Large intestine (tissue), 3 donors: ENCODE measurements at regions not wholly inside any gene's neighbourhood (a gene's known extent, or its start where the extent isn't known, plus 50 kb on each side); places are given as distances from the start of the nearest gene placed in this dataset.
"Not testable (repeated sequence)": the region's sequence is repeated elsewhere in the genome, so short reads cannot be mapped to it uniquely, and the experiment has no call there.

ENCODE experiments used
- DNase-seq, 2 donors: peaks; one replicate each; pipeline versions ENCODE4 v3.0.0 to v3.0.0-alpha.2; 2013
- H3K27ac ChIP-seq: one replicate; pipeline ENCODE4 v1.5.1; 2013; ENCODE audit warnings: low read length
- H3K27me3 ChIP-seq: 2 replicates; pipeline ENCODE4 v1.6.1; 2013; ENCODE audit warnings: low read length; ENCODE audit not compliant: control insufficient read depth, insufficient read depth
- H3K36me3 ChIP-seq: 2 replicates; pipeline ENCODE4 v1.6.1; 2013; ENCODE audit warnings: low read length; ENCODE audit not compliant: control insufficient read depth, insufficient read depth
- H3K4me1 ChIP-seq: one replicate; pipeline ENCODE4 v1.6.1; 2013; ENCODE audit warnings: low read length; ENCODE audit not compliant: control insufficient read depth, insufficient read depth
- H3K4me3 ChIP-seq: one replicate; pipeline ENCODE4 v1.5.1; 2013; ENCODE audit warnings: low read length
- H3K9me3 ChIP-seq: one replicate; pipeline ENCODE4 v1.6.1; 2013; ENCODE audit warnings: mild to moderate bottlenecking, low read depth, low read length, moderate library complexity; ENCODE audit not compliant: control insufficient read depth
- WGBS: methylation state at CpG from one replicate; pipeline ENCODE4 v1.1.5; 2013; ENCODE audit warnings: low lambda C conversion rate; ENCODE audit not compliant: insufficient coverage; 5-methylcytosine and 5-hydroxymethylcytosine counted together

DNA sequence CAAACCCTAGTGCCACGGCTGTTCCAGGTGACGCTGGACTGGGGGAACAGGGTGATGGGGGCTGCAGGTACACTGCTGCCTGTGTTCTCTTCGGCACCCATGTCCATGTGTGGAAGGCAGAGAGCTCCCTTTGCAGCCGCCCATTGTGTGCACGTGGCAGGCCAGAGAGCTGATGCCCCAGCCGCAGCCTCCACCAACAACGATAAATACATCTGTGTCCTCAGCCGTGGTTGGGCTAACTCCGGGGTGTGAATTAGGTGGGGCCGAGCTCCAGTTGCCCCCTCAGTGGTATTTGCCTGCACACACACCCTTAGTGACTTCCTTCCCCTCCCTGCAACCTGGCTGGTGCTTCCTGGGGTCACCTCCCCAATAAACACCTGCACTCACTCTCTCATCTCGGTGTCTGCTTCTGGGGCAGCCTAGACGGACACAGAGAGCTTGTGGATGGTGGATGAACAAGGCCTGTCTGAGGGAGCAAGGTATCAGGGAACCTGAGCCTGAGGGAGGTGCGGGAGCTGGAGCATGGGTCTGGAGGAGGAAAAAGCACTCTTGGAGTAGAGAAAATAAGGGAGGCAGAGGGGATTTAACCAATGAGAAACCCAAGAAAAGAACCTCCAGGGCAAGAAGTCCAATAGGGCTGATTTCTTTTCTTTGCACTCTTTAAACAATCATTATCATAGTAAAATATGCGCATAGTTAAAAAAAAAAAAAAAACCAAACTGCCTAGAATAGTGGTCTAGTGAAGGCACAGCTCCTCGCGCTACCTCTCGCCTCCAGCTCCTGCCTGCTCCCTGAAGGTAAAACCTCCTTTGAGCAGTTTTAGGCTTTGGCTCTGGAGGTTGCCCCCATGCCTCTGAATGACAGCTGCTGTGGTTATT, 112.6 kb downstream of the ZNF664 start:
- no peak for DNase-seq
- H3K4me1 ChIP-seq: no peaks in the 10 kb centered on the region
- WGBS: 80% methylated on average over 1 of the region's 17 CpGs

DNA sequence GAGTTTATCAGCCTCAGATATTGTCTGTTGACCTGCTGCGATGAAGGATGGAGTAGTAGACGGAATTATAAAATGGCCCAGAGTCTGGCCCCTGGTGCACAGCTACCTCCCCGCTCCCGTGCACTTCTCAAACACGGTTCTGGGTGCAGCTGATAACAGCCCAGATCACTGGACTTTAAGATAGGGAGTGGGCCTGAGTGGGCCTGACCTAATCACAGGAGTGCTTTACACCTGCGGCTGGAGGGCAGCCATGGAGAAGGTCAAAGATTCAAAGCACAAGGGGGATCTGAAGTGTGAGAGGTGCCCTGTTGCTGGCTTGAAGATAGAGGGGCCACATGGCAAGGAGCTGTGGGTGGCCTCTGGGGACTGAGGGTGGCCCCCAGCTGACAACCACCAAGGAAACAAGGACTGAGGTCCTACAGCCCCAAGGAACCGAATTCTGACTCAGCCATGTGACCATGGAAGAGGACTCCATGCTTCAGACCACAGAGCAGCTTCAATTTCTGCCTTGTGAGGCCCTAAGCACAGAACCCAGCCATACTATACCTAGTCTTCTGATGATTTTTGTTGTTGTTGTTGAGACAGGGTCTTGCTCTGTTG, 113.4 kb downstream of the ZNF664 start:
- Histone ChIP-seq H3K4me1 (no peaks in the 10 kb centered on the region), H3K4me3 (no peak overlapping the region), H3K9me3 (no peaks in the 10 kb centered on the region), H3K27ac (no peak overlapping the region), H3K36me3 (no peaks in the 10 kb centered on the region), H3K27me3 (no peaks in the 10 kb centered on the region)
- DNase-seq: no peak
- no CpG with 5 or more reads among the region's 7 CpGs for WGBS

More for the DNA sequence above, 112.6 kb downstream of the ZNF664 start:
- H3K4me3 ChIP-seq: no peak overlapping the region
- no peaks in the 10 kb centered on the region for H3K36me3 ChIP-seq
- no peak overlapping the region for H3K27ac ChIP-seq
- H3K9me3 ChIP-seq: no peaks in the 10 kb centered on the region
- H3K27me3 ChIP-seq: no peaks in the 10 kb centered on the region

DNA sequence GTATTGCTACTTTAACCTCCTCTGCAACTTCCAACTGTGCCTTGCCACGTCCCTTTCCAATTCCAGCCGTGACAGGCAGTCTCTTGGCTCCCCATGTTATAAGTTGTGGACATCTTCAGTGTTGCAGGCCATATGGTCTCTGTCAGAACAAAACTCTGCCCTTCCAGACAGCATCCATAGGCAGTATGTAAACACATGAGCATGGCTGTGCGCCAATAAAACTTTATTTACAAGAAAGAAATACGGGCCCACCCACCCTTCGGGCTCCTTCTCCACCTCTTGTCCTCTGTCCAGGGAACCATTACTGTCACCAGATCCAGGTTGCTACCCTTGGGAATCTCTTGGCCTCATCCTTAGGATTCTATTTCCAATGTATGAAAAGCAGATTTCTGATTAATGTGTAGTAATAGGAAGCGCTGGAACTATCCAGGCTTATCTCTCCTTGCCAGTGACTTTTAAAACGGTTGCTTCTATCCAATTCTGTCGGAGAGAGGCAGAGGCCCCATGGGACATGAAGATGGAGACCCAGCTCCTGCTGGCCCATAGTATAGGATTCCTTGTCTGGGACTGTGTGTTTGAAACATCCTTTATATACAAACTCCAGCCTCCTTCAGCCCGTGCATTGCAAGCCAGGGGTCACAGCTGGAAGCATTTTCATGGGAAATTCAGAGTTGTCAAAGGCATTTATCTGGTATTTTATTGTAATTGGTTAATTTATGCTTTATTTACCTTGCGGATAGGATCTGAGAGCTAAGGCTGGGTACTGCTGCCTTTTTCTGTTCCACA, 114.4 kb downstream of the ZNF664 start:
- no peaks in the 10 kb centered on the region for H3K36me3 ChIP-seq
- H3K9me3 ChIP-seq: no peaks in the 10 kb centered on the region
- H3K27ac ChIP-seq: no peak overlapping the region
- DNase-seq: peak; percentile 18 to 26
- H3K27me3 ChIP-seq: no peaks in the 10 kb centered on the region
- WGBS: 80% methylated on average over 1 of the region's 10 CpGs
- H3K4me1 ChIP-seq: no peaks in the 10 kb centered on the region
- no peak overlapping the region for H3K4me3 ChIP-seq

DNA sequence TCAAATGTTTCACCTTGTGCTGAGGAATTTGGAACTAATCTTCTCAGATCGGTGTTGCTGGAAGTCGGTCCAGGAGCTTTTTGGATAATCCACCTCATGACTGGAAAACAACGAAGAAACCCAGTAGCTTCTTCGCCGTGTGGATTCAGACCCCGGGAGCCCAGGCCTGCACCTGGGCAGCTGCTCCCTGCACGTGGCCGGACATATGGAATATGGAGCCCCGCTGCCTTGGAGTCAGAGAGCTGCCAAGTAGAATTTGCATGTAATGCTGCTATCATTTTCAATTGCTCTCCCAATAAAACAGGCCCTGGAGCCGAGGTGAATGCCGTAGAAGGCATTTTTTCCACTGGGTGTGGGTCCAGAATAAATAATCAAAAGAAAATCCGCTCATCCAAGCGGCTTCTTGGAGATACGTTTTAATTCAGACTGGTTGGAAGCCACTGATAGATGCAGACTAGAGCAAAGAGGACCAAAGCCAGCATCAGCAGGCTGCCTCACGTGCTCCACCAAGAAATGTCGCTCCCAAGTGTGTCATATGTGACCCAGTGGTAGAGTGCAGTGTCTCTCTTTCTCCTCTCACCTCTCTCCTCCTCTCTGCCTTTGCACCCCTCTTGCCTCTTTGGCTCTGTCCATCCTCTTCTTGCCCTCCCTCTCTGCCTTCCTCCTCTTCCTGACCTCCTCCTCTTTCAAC, 115.3 kb downstream of the ZNF664 start:
- Histone ChIP-seq H3K27ac (no peak overlapping the region), H3K4me1 (no peaks in the 10 kb centered on the region), H3K36me3 (no peaks in the 10 kb centered on the region), H3K4me3 (no peak overlapping the region), H3K27me3 (no peaks in the 10 kb centered on the region), H3K9me3 (no peaks in the 10 kb centered on the region)
- no CpG with 5 or more reads among the region's 16 CpGs for WGBS
- no peak for DNase-seq

DNA sequence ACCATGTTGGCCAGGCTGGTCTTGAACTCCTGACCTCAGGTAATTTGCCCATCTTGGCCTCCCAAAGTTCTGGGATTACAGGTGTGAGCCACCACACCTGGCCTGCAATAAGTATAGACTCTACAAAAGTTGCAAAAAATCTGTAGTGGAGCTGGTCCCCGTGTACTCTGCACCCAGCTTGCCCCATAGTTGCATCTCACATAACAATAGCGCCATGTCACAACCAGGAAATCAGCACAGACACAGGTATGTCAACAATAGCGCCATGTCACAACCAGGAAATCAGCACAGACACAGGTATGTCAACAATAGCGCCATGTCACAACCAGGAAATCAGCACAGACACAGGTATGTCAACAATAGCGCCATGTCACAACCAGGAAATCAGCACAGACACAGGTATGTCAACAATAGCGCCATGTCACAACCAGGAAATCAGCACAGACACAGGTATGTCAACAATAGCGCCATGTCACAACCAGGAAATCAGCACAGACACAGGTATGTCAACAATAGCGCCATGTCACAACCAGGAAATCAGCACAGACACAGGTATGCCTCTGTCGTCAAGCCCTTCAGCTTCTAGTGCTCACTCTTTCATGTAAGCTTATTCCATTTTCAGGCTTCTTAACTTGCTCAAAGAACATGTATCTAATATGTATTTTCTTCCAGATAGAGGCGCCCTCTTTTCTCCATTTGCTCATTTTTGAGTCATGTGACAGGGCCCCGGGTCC, 116.3 kb downstream of the ZNF664 start:
- H3K36me3 ChIP-seq, H3K9me3 ChIP-seq, H3K27ac ChIP-seq, H3K4me1 ChIP-seq, DNase-seq, H3K4me3 ChIP-seq, H3K27me3 ChIP-seq: not testable (repeated sequence)
- WGBS: no CpG with 5 or more reads among the region's 11 CpGs

DNA sequence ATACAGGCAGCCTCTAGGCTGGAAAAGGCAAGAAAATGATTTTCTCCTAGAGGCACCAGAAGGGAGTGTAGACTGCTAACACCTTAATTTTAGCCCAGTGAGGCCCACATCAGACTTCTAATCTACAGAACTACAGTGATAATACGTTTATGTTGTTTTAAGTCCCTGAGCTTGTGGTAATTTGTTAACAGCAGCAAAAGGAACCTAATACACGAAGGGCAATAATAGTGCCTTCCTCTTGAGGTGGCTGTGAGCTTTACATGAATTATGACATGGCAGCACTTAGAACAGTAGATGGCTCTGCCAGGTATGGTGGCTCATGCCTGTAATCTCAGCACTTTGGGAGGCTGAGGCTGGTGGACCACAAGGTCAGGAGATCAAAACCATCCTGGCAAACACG, 118.8 kb downstream of the ZNF664 start:
- WGBS: no CpG with 5 or more reads among the region's 3 CpGs
- Histone ChIP-seq H3K4me3 (no peak overlapping the region), H3K27ac (no peak overlapping the region), H3K9me3 (no peaks in the 10 kb centered on the region), H3K4me1 (no peaks in the 10 kb centered on the region), H3K27me3 (no peaks in the 10 kb centered on the region), H3K36me3 (no peaks in the 10 kb centered on the region)
- DNase-seq: no peak

DNA sequence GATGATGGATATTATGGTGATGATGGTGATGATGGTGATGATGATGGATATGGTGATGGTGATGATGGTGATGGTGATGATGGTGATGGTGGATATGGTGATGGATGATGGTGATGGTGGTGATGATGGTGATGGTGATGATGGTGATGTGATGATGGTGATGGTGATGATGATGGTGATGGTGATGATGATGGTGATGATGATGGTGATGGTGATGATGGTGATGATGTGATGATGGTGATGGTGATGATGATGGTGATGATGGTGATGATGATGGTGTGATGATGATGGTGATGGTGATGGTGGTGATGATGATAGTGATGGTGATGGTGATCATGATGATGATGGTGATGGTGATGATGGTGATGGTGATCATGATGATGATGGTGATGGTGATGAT, 119.5 kb downstream of the ZNF664 start:
- not testable (repeated sequence) for H3K27ac ChIP-seq, H3K36me3 ChIP-seq, H3K27me3 ChIP-seq, H3K4me1 ChIP-seq, DNase-seq, H3K9me3 ChIP-seq, H3K4me3 ChIP-seq

DNA sequence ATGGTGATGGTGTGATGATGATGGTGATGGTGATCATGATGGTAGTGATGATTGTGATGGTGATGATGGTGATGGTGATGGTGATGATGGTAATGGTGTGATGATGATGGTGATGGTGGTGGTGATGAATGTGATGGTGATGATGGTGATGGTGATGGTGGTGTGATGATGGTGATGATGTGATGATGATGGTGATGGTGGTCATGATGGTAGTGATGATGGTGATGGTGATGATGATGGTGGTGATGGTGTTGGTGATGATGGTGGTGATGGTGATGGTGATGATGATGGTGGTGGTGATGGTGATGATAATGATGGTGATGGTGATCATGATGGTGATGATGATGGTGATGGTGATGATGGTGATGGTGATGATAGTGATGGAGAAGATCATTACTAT, 120.3 kb downstream of the ZNF664 start:
- no peak overlapping the region for H3K4me3 ChIP-seq
- no peaks in the 10 kb centered on the region for H3K4me1 ChIP-seq
- no peaks in the 10 kb centered on the region for H3K27me3 ChIP-seq
- no peak overlapping the region for H3K27ac ChIP-seq
- no peaks in the 10 kb centered on the region for H3K36me3 ChIP-seq
- DNase-seq: no peak
- no peaks in the 10 kb centered on the region for H3K9me3 ChIP-seq

DNA sequence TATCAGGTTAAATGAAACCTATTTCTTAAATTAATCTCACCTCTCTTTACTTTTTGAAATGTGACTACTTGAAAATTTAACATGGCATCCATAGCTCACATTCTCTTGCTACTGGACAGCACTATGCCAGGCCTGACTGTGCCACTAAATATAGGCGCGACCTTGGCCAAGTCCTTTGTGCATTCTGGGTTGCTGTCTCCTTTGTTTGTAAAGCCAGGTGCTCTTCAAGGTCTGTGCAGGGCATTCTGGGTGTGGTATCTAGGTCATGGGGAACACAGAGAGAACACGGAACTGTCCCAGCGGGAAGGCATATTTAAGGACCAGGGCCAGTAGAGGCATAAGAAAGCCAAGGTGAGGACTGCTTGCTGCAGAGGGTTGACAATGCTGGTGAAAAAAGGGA, 121.2 kb downstream of the ZNF664 start:
- H3K9me3 ChIP-seq: no peaks in the 10 kb centered on the region
- no peaks in the 10 kb centered on the region for H3K4me1 ChIP-seq
- no peak for DNase-seq
- no peaks in the 10 kb centered on the region for H3K36me3 ChIP-seq
- no peak overlapping the region for H3K4me3 ChIP-seq
- no peaks in the 10 kb centered on the region for H3K27me3 ChIP-seq
- H3K27ac ChIP-seq: no peak overlapping the region
- WGBS: no CpG with 5 or more reads among the region's 4 CpGs

DNA sequence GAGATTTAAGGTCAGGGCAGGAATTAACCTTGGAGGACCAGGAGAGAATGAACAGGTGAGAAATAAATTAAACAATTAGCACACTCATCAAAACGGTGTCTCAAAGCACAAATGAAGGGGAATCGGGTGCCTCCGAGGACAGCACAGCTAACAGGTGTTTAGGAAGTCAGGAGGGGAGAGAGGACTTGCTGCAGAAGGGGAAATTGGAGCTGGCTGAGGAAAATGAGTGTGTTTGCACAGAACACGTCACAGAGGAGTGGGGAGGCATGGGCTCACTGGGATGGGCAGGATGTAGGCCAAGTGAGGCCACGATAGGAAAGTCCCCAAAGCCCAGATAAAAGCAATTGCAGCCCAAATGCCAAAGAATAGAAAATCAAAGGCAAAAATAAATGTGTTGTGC, 121.7 kb downstream of the ZNF664 start:
- Histone ChIP-seq H3K27me3 (no peaks in the 10 kb centered on the region), H3K9me3 (no peaks in the 10 kb centered on the region), H3K4me1 (no peaks in the 10 kb centered on the region), H3K4me3 (no peak overlapping the region), H3K36me3 (no peaks in the 10 kb centered on the region), H3K27ac (no peak overlapping the region)
- DNase-seq: peak in 1 of 2 donors; percentile 34
- 20% methylated on average over 1 of the region's 5 CpGs for WGBS
